H9 (cell line): ENCODE measurements at regions not wholly inside any gene's neighbourhood (a gene's known extent, or its start where the extent isn't known, plus 50 kb on each side); places are given as distances from the start of the nearest gene placed in this dataset.

ENCODE experiments used
- DNase-seq: peaks from one replicate; pipeline ENCODE4 v3.0.0-alpha.2; 2017
- H2AFZ ChIP-seq: one replicate; pipeline ENCODE4 v1.6.1; 2013; ENCODE audit warnings: mild to moderate bottlenecking, low read length, control low read depth, moderate library complexity
- H2AK5ac ChIP-seq: 2 replicates; pipeline ENCODE4 v1.6.1; 2013; ENCODE audit warnings: low read length, control low read depth, mixed read lengths; ENCODE audit not compliant: insufficient read length
- H2BK120ac ChIP-seq: one replicate; pipeline ENCODE4 v1.6.1; 2013; ENCODE audit warnings: low read depth, mild to moderate bottlenecking, low read length, control low read depth, inconsistent platforms; ENCODE audit not compliant: poor library complexity, severe bottlenecking
- H2BK12ac ChIP-seq: 2 replicates; pipeline ENCODE4 v1.6.1; 2013; ENCODE audit warnings: low read length, control low read depth, mixed read lengths, low read depth; ENCODE audit not compliant: insufficient read length
- H2BK15ac ChIP-seq: 2 replicates; pipeline ENCODE4 v1.6.1; 2013; ENCODE audit warnings: low read depth, low read length, control low read depth
- H2BK20ac ChIP-seq: one replicate; pipeline ENCODE4 v1.6.1; 2013; ENCODE audit warnings: low read depth, mild to moderate bottlenecking, low read length, control low read depth, inconsistent platforms; ENCODE audit not compliant: poor library complexity, severe bottlenecking
- H2BK5ac ChIP-seq: 2 replicates; pipeline ENCODE4 v1.6.1; 2013; ENCODE audit warnings: low read length, control low read depth, mixed read lengths; ENCODE audit not compliant: insufficient read length
- H3K14ac ChIP-seq: 2 replicates; pipeline ENCODE4 v1.6.1; 2013; ENCODE audit warnings: low read length, control low read depth; ENCODE audit not compliant: insufficient read depth
- H3K18ac ChIP-seq: 2 replicates; pipeline ENCODE4 v1.6.1; 2013; ENCODE audit warnings: low read depth, mild to moderate bottlenecking, mixed read lengths, low read length, control low read depth; ENCODE audit not compliant: insufficient read length
- H3K23ac ChIP-seq: 2 replicates; pipeline ENCODE4 v1.6.1; 2013; ENCODE audit warnings: low read length, control low read depth, mixed read lengths, low read depth; ENCODE audit not compliant: insufficient read length
- H3K23me2 ChIP-seq: 2 replicates; pipeline ENCODE4 v1.6.1; 2013; ENCODE audit warnings: low read depth, mild to moderate bottlenecking, mixed read lengths, low read length, control low read depth; ENCODE audit not compliant: insufficient read length, poor library complexity, severe bottlenecking
- H3K27ac ChIP-seq: 2 replicates; pipeline ENCODE4 v1.5.1; 2013; ENCODE audit warnings: low read length, control low read depth, mixed read lengths, low read depth; ENCODE audit not compliant: insufficient read length
- H3K27me3 ChIP-seq: 2 replicates; pipeline ENCODE4 v1.6.1; 2013; ENCODE audit warnings: low read length, control low read depth, inconsistent platforms; ENCODE audit not compliant: insufficient read depth
- H3K4ac ChIP-seq: 2 replicates; pipeline ENCODE4 v1.6.1; 2013; ENCODE audit warnings: low read depth, mild to moderate bottlenecking, control low read depth, inconsistent platforms, low read length, moderate library complexity
- H3K4me1 ChIP-seq: 2 replicates; pipeline ENCODE4 v1.6.1; 2013; ENCODE audit warnings: low read length, control low read depth, inconsistent platforms; ENCODE audit not compliant: insufficient read depth
- H3K4me2 ChIP-seq: 2 replicates; pipeline ENCODE4 v1.6.1; 2013; ENCODE audit warnings: low read length, control low read depth, mixed read lengths; ENCODE audit not compliant: insufficient read length, insufficient read depth
- H3K56ac ChIP-seq: 2 replicates; pipeline ENCODE4 v1.6.1; 2013; ENCODE audit warnings: low read depth, mild to moderate bottlenecking, mixed read lengths, low read length, control low read depth; ENCODE audit not compliant: insufficient read length
- H3K79me1 ChIP-seq: 2 replicates; pipeline ENCODE4 v1.6.1; 2013; ENCODE audit warnings: low read depth, mild to moderate bottlenecking, moderate library complexity, low read length, control low read depth, inconsistent platforms; ENCODE audit not compliant: insufficient read depth, poor library complexity, severe bottlenecking
- H3K79me2 ChIP-seq: 2 replicates; pipeline ENCODE4 v1.6.1; 2013; ENCODE audit warnings: low read length, control low read depth, inconsistent platforms; ENCODE audit not compliant: insufficient read depth
- H3K9ac ChIP-seq: 2 replicates; pipeline ENCODE4 v1.6.1; 2013; ENCODE audit warnings: low read length, control low read depth, mixed read lengths; ENCODE audit not compliant: insufficient read length; ENCODE audit errors: extremely low read depth
- H3K9me3 ChIP-seq: one replicate; pipeline ENCODE4 v1.6.1; 2013; ENCODE audit warnings: low read depth, low read length, inconsistent platforms; ENCODE audit not compliant: control insufficient read depth
- H3T11ph ChIP-seq: one replicate; pipeline ENCODE4 v1.6.1; 2013; ENCODE audit warnings: mild to moderate bottlenecking, low read length, control low read depth, inconsistent platforms
- H4K20me1 ChIP-seq: one replicate; pipeline ENCODE4 v1.6.1; 2013; ENCODE audit not compliant: control insufficient read depth, insufficient read length, insufficient read depth
- H4K5ac ChIP-seq: 2 replicates; pipeline ENCODE4 v1.6.1; 2013; ENCODE audit warnings: low read depth, mild to moderate bottlenecking, mixed read lengths, low read length, control low read depth; ENCODE audit not compliant: insufficient read length
- H4K8ac ChIP-seq: replicated peaks from 2 replicates; pipeline ENCODE4 v1.6.1; 2013; ENCODE audit warnings: low read length, control low read depth, mixed read lengths, low read depth; ENCODE audit not compliant: insufficient read length
- H4K91ac ChIP-seq: 2 replicates; pipeline ENCODE4 v1.6.1; 2013; ENCODE audit warnings: low read depth, mild to moderate bottlenecking, moderate library complexity, mixed read lengths, low read length, control low read depth; ENCODE audit not compliant: insufficient read length
- H3K27ac Mint-ChIP-seq, 3 experiments: 2 replicates in 2 of 3; 3 replicates in 1 of 3; pipeline ENCODE4 v1.8.0; 2020 to 2021; ENCODE audit warnings: mixed read lengths in 3 of 3, mild to moderate bottlenecking in 1 of 3, moderate library complexity in 1 of 3
- H3K27me3 Mint-ChIP-seq: 2 replicates; pipeline ENCODE4 v1.8.0; 2021; ENCODE audit warnings: low read depth, mild to moderate bottlenecking, moderate library complexity, mixed read lengths
- H3K36me3 Mint-ChIP-seq, 3 experiments: 2 replicates in 2 of 3; 3 replicates in 1 of 3; pipeline ENCODE4 v1.8.0; 2020 to 2021; ENCODE audit warnings: low read depth in 3 of 3, mixed read lengths in 3 of 3; ENCODE audit not compliant: insufficient read depth in 1 of 3
- H3K4me1 Mint-ChIP-seq, 2 experiments: 2 replicates each; pipeline ENCODE4 v1.8.0; 2020; ENCODE audit warnings: mixed read lengths in 2 of 2
- H3K4me3 Mint-ChIP-seq, 2 experiments: 2 replicates in 1 of 2; 3 replicates in 1 of 2; pipeline ENCODE4 v1.8.0; 2020 to 2021; ENCODE audit warnings: mild to moderate bottlenecking in 2 of 2, mixed read lengths in 2 of 2, moderate library complexity in 1 of 2
- H3K9me3 Mint-ChIP-seq, 2 experiments: 2 replicates in 1 of 2; 3 replicates in 1 of 2; pipeline ENCODE4 v1.8.0; 2020; ENCODE audit warnings: mild to moderate bottlenecking in 2 of 2, mixed read lengths in 2 of 2, moderate library complexity in 1 of 2
- WGBS: extraction: QIAGEN DNeasy Blood & Tissue Kit; methylation state at CpG from one replicate; pipeline ENCODE4 v1.1.7; 2013; ENCODE audit warnings: missing lambda C conversion rate, low lambda C conversion rate, mixed read lengths; ENCODE audit not compliant: insufficient read length; ENCODE audit errors: extremely low coverage; 5-methylcytosine and 5-hydroxymethylcytosine counted together
- TF ChIP-seq, protein P1 (sequence below): fragments of 200-600 bp; sonication (generic); conservative IDR thresholded peaks from 3 replicates; pipeline ENCODE4 v1.8.0; 2021; ENCODE audit warnings: antibody characterized with exemption, mild to moderate bottlenecking

GRCh38 chr5:17114233-17114632, 103.2 kb upstream of the BASP1 start:
- Mint-ChIP-seq H3K27ac (no peak overlapping the region), H3K4me1 (peaks cover 23 to 30% of the 10 kb centered on the region in 2 experiments), H3K27me3 (no peaks in the 10 kb centered on the region), H3K9me3 (no peaks in the 10 kb centered on the region), H3K36me3 (no peaks in the 10 kb centered on the region), H3K4me3 (no peak overlapping the region)
- TF ChIP-seq, protein P1, sequence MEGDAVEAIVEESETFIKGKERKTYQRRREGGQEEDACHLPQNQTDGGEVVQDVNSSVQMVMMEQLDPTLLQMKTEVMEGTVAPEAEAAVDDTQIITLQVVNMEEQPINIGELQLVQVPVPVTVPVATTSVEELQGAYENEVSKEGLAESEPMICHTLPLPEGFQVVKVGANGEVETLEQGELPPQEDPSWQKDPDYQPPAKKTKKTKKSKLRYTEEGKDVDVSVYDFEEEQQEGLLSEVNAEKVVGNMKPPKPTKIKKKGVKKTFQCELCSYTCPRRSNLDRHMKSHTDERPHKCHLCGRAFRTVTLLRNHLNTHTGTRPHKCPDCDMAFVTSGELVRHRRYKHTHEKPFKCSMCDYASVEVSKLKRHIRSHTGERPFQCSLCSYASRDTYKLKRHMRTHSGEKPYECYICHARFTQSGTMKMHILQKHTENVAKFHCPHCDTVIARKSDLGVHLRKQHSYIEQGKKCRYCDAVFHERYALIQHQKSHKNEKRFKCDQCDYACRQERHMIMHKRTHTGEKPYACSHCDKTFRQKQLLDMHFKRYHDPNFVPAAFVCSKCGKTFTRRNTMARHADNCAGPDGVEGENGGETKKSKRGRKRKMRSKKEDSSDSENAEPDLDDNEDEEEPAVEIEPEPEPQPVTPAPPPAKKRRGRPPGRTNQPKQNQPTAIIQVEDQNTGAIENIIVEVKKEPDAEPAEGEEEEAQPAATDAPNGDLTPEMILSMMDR = no peak
- no peak overlapping the region for H3K4ac ChIP-seq
- no peak overlapping the region for H4K8ac ChIP-seq
- H3K27ac ChIP-seq = no peak overlapping the region
- H3K4me2 ChIP-seq = no peak overlapping the region
- H4K91ac ChIP-seq = no peak overlapping the region
- H3K79me1 ChIP-seq = no peaks in the 10 kb centered on the region
- no peak for DNase-seq
- H3K4me1 ChIP-seq = peaks cover 7% of the 10 kb centered on the region; the same call in 1 of the 2 replicates
- no peaks in the 10 kb centered on the region for H3K9me3 ChIP-seq
- no peak overlapping the region for H3K14ac ChIP-seq
- no peak overlapping the region for H3K18ac ChIP-seq
- no peak overlapping the region for H3K9ac ChIP-seq
- no peak overlapping the region for H2BK15ac ChIP-seq
- no peaks in the 10 kb centered on the region for H3K23me2 ChIP-seq
- WGBS = no CpG with 5 or more reads among the region's 6 CpGs
- H2BK12ac ChIP-seq = no peak overlapping the region
- H2BK5ac ChIP-seq = no peak overlapping the region
- no peaks in the 10 kb centered on the region for H3K27me3 ChIP-seq
- H2BK20ac ChIP-seq = no peak overlapping the region
- H3K23ac ChIP-seq = no peak overlapping the region
- no peak overlapping the region for H4K5ac ChIP-seq
- no peak overlapping the region for H3T11ph ChIP-seq
- H2AFZ ChIP-seq = no peak overlapping the region
- no peak overlapping the region for H2BK120ac ChIP-seq
- H2AK5ac ChIP-seq = no peak overlapping the region
- no peaks in the 10 kb centered on the region for H3K79me2 ChIP-seq
- H4K20me1 ChIP-seq = no peaks in the 10 kb centered on the region
- no peak overlapping the region for H3K56ac ChIP-seq
